Hepatocyte (in vitro differentiated cells): ENCODE measurements at regions not wholly inside any gene's neighbourhood (a gene's known extent, or its start where the extent isn't known, plus 50 kb on each side); places are given as distances from the start of the nearest gene placed in this dataset.

Source experiments
- DNase-seq: peaks from one replicate; pipeline ENCODE4 v3.0.0-alpha.2; 2016; ENCODE audit warnings: low spot score
- H2AFZ ChIP-seq: fragments of 200-600 bp; sonication (generic); 2 replicates; pipeline ENCODE4 v1.6.0; 2016; ENCODE audit warnings: antibody characterized with exemption, mild to moderate bottlenecking
- H3K27ac ChIP-seq: fragments of 200-600 bp; sonication (generic); 2 replicates; pipeline ENCODE4 v1.5.1; 2016; ENCODE audit warnings: mild to moderate bottlenecking
- H3K27me3 ChIP-seq: fragments of 200-600 bp; sonication (generic); 2 replicates; pipeline ENCODE4 v1.6.1; 2016
- H3K36me3 ChIP-seq: fragments of 200-600 bp; sonication (generic); replicated peaks from 2 replicates; pipeline ENCODE4 v1.5.1; 2016; ENCODE audit warnings: low read depth; ENCODE audit not compliant: insufficient read depth
- H3K4me1 ChIP-seq: fragments of 200-600 bp; sonication (generic); 2 replicates; pipeline ENCODE4 v1.5.1; 2016; ENCODE audit warnings: mild to moderate bottlenecking, moderate library complexity; ENCODE audit not compliant: insufficient read depth
- H3K4me2 ChIP-seq: fragments of 200-600 bp; sonication (generic); 2 replicates; pipeline ENCODE4 v1.6.0; 2016
- H3K4me3 ChIP-seq: fragments of 200-600 bp; sonication (generic); 2 replicates; pipeline ENCODE4 v1.5.1; 2016; ENCODE audit warnings: mild to moderate bottlenecking
- H3K79me2 ChIP-seq: fragments of 200-600 bp; sonication (generic); 2 replicates; pipeline ENCODE4 v1.6.0; 2017; ENCODE audit warnings: mild to moderate bottlenecking
- H3K9me2 ChIP-seq: fragments of 200-600 bp; sonication (generic); replicated peaks from 2 replicates; pipeline ENCODE4 v1.6.0; 2017; ENCODE audit warnings: mild to moderate bottlenecking; ENCODE audit not compliant: insufficient read depth
- H3K9me3 ChIP-seq: fragments of 200-600 bp; sonication (generic); 2 replicates; pipeline ENCODE4 v1.5.1; 2016; ENCODE audit warnings: low read depth, mild to moderate bottlenecking
- H4K20me1 ChIP-seq: fragments of 200-600 bp; sonication (generic); 2 replicates; pipeline ENCODE4 v1.6.0; 2016; ENCODE audit warnings: mild to moderate bottlenecking; ENCODE audit not compliant: insufficient read depth, poor library complexity, severe bottlenecking
- EZH2 ChIP-seq: fragments of 200-600 bp; sonication (generic); IDR thresholded peaks from 2 replicates; pipeline ENCODE4 v1.6.1; 2016; ENCODE audit warnings: antibody characterized with exemption, mild to moderate bottlenecking, borderline replicate concordance
- EZH2phosphoT487 ChIP-seq: fragments of 200-600 bp; sonication (generic); IDR thresholded peaks from one replicate; pipeline ENCODE4 v1.6.1; 2018; ENCODE audit warnings: antibody characterized with exemption, mild to moderate bottlenecking, low read depth, moderate library complexity; ENCODE audit not compliant: unreplicated experiment, severe bottlenecking
- WGBS: methylation state at CpG from one replicate; pipeline ENCODE4 v1.1.6; 2016; ENCODE audit warnings: low lambda C conversion rate; ENCODE audit errors: missing lambda C conversion rate; 5-methylcytosine and 5-hydroxymethylcytosine counted together
- TF ChIP-seq, protein P1 (sequence below): fragments of 200-600 bp; sonication (generic); IDR thresholded peaks from 2 replicates; pipeline ENCODE4 v1.5.1; 2016; ENCODE audit warnings: antibody characterized with exemption, mild to moderate bottlenecking; ENCODE audit not compliant: poor library complexity

DNA sequence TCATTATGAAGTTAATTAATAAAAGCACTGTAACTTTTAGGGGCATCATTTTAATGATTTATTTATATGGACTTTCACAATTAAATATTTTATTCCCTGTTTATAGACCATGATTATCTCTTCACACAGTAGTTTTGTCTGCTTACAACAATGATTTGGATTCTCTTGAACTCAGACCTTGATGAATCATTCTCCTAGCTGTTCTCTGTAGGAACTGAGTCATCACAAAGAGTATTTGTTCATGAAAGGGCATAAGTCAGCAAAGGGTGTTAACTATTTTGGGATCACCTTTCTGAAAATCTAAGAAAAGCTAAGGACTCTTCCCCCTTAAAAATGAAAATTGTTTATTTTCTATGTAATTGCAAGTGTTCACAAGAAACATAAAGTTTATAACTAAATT, 461.1 kb upstream of the UBE2E3 start:
- Histone ChIP-seq H3K9me3 (no peaks in the 10 kb centered on the region), H3K4me2 (no peak overlapping the region), H3K4me1 (no peaks in the 10 kb centered on the region), H3K79me2 (no peaks in the 10 kb centered on the region), H3K4me3 (no peak overlapping the region), H2AFZ (no peak overlapping the region), H3K36me3 (no peaks in the 10 kb centered on the region), H3K27me3 (no peaks in the 10 kb centered on the region), H3K27ac (no peak overlapping the region), H4K20me1 (no peaks in the 10 kb centered on the region), H3K9me2 (no peaks in the 10 kb centered on the region)
- DNase-seq = no peak
- TF ChIP-seq EZH2 (no peak), EZH2phosphoT487 (no peak)
- TF ChIP-seq, protein P1, sequence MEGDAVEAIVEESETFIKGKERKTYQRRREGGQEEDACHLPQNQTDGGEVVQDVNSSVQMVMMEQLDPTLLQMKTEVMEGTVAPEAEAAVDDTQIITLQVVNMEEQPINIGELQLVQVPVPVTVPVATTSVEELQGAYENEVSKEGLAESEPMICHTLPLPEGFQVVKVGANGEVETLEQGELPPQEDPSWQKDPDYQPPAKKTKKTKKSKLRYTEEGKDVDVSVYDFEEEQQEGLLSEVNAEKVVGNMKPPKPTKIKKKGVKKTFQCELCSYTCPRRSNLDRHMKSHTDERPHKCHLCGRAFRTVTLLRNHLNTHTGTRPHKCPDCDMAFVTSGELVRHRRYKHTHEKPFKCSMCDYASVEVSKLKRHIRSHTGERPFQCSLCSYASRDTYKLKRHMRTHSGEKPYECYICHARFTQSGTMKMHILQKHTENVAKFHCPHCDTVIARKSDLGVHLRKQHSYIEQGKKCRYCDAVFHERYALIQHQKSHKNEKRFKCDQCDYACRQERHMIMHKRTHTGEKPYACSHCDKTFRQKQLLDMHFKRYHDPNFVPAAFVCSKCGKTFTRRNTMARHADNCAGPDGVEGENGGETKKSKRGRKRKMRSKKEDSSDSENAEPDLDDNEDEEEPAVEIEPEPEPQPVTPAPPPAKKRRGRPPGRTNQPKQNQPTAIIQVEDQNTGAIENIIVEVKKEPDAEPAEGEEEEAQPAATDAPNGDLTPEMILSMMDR = no peak

DNA sequence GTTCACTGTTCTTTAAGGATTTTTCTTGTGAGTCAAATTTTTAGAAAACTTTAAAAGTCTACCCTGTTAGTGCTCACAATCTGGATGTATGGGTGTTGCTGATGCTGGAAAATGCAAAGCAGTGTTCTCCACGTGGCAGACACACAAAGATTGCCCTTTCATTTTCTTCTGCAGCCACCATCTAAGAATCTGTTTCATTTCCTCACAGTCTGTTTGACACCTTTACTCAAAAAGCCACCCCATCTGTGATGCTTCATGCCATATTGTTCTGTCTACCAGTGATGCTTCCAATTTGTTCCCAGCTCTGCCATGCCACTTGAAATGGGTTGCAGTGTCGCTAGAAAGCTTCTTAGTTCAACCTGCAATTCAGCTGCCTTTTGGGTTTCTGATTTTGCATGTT, 464.2 kb upstream of the UBE2E3 start:
- no peaks in the 10 kb centered on the region for H3K9me2 ChIP-seq
- H2AFZ ChIP-seq = no peak overlapping the region
- H3K27ac ChIP-seq = no peak overlapping the region
- H3K79me2 ChIP-seq = no peaks in the 10 kb centered on the region
- H4K20me1 ChIP-seq = no peaks in the 10 kb centered on the region
- H3K9me3 ChIP-seq = no peaks in the 10 kb centered on the region
- no peaks in the 10 kb centered on the region for H3K27me3 ChIP-seq
- no peak overlapping the region for H3K4me2 ChIP-seq
- no peaks in the 10 kb centered on the region for H3K4me1 ChIP-seq
- TF ChIP-seq, protein P1 = no peak
- no peak for TF ChIP-seq EZH2phosphoT487
- 80% methylated on average over 2 of the region's 2 CpGs for WGBS
- no peaks in the 10 kb centered on the region for H3K36me3 ChIP-seq
- no peak for DNase-seq
- no peak overlapping the region for H3K4me3 ChIP-seq

DNA sequence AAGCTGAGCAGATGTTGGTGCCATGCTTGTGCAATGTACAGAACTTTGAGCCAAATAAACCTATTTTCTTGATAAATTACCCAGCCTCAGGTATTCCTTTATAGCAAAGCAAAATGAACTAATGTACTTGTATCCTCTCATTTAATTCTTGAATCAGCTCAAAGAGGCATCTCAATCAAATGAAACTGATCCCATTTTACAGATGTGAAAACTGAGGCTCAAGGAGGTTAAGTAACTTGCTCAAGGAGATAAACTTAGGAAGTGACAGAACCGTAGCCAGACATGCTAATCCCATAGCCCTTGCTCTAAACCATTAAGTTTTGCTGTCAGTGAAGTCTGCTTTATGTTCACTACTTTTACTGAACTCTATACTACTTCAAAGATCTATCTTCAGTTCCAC, 467.0 kb upstream of the UBE2E3 start:
- 68% methylated on average over 1 of the region's 1 CpG for WGBS
- no peaks in the 10 kb centered on the region for H3K27me3 ChIP-seq
- no peak overlapping the region for H2AFZ ChIP-seq
- H3K36me3 ChIP-seq = no peaks in the 10 kb centered on the region
- H3K27ac ChIP-seq = no peak overlapping the region
- H3K79me2 ChIP-seq = no peaks in the 10 kb centered on the region
- no peak overlapping the region for H3K4me2 ChIP-seq
- no peaks in the 10 kb centered on the region for H3K4me1 ChIP-seq
- no peak for DNase-seq
- H3K4me3 ChIP-seq = no peak overlapping the region
- no peaks in the 10 kb centered on the region for H4K20me1 ChIP-seq
- H3K9me2 ChIP-seq = no peaks in the 10 kb centered on the region
- H3K9me3 ChIP-seq = no peaks in the 10 kb centered on the region
- TF ChIP-seq EZH2 (no peak), EZH2phosphoT487 (no peak)
- TF ChIP-seq, protein P1 = no peak

DNA sequence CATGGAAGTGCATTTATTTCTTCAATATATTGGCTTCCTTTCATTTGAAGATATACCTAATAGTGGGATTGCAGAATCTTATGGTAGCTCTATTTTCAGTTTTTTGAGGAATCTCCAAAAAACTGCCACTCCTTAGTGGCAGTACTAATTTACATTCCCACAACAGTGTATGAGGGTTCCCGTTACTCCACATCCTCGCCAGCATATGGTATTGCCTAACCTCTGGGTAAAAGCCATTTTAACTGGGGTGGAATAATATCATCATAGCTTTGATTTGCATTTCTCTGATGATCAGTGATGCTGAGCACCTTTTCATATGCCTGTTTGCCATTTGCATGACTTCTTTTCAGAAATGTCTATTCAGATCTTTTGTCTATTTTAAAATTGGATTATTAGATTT, 471.9 kb upstream of the UBE2E3 start:
- no peaks in the 10 kb centered on the region for H4K20me1 ChIP-seq
- no peak overlapping the region for H3K4me2 ChIP-seq
- TF ChIP-seq, protein P1 = no peak
- TF ChIP-seq EZH2phosphoT487 = no peak
- no peak for TF ChIP-seq EZH2
- no peaks in the 10 kb centered on the region for H3K9me2 ChIP-seq
- H3K36me3 ChIP-seq = no peaks in the 10 kb centered on the region
- H2AFZ ChIP-seq = no peak overlapping the region
- DNase-seq = no peak
- no peak overlapping the region for H3K4me3 ChIP-seq
- H3K4me1 ChIP-seq = no peaks in the 10 kb centered on the region
- 97% methylated on average over 2 of the region's 2 CpGs for WGBS
- H3K79me2 ChIP-seq = no peaks in the 10 kb centered on the region
- no peak overlapping the region for H3K27ac ChIP-seq
- H3K9me3 ChIP-seq = no peaks in the 10 kb centered on the region
- no peaks in the 10 kb centered on the region for H3K27me3 ChIP-seq
